HL-60 (cell line): ENCODE measurements at regions not wholly inside any gene's neighbourhood (a gene's known extent, or its start where the extent isn't known, plus 50 kb on each side); places are given as distances from the start of the nearest gene placed in this dataset.
"Not testable (repeated sequence)": the region's sequence is repeated elsewhere in the genome, so short reads cannot be mapped to it uniquely, and the experiment has no call there.

ENCODE experiments used
- GABPA ChIP-seq: IDR thresholded peaks from 2 replicates; pipeline ENCODE4 v1.6.1; 2012; ENCODE audit warnings: low read depth
- POLR2AphosphoS5 ChIP-seq: IDR thresholded peaks from 2 replicates; pipeline ENCODE4 v1.6.1; 2012; ENCODE audit warnings: low read depth
- SPI1 ChIP-seq: IDR thresholded peaks from 2 replicates; pipeline ENCODE4 v1.6.1; 2012; ENCODE audit warnings: low read depth, mild to moderate bottlenecking, borderline replicate concordance
- TF ChIP-seq, protein P1 (sequence below): IDR thresholded peaks from one replicate; pipeline ENCODE4 v1.5.1; 2011; ENCODE audit warnings: low read length, control low read depth, inconsistent platforms; ENCODE audit not compliant: insufficient read depth
- TF ChIP-seq, protein P2 (sequence below): IDR thresholded peaks from 2 replicates; pipeline ENCODE4 v1.6.1; 2012; ENCODE audit warnings: low read depth; ENCODE audit not compliant: insufficient replicate concordance

DNA sequence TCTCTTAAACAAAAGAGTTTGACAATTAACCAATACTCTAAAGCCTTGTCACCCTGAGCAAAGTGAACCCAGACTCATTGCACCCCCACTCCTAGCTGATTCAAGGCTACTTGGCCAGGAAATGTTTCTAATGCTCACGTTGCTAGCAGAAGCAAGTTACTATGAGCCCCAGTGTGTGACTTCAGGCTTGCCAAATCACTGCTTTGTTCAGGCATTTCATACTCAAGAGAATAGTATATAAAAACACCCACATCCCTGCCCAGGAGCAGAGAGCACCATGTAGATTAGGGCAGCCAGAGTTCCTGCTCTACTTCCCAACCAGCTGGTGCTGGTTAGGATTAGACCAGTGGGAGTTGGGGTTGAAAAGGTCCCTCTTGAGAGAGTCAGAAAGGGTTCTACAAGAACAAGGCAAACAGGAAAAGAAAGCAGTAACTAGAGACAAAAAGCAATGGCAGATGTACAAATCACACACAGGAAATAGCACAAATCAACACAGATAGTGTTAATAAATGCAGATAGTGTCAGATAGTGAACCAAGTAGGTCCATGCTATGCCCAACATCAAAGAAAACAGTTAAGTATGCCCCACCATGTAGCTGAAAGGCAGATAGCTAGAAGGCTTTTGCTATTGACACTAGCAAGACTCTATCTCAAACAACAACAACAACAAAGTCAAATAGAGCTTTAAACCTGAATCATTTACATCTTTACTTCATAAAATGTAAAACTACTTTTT lies 314.3 kb downstream of the GOLGA6L6 start:
- TF ChIP-seq, protein P1, sequence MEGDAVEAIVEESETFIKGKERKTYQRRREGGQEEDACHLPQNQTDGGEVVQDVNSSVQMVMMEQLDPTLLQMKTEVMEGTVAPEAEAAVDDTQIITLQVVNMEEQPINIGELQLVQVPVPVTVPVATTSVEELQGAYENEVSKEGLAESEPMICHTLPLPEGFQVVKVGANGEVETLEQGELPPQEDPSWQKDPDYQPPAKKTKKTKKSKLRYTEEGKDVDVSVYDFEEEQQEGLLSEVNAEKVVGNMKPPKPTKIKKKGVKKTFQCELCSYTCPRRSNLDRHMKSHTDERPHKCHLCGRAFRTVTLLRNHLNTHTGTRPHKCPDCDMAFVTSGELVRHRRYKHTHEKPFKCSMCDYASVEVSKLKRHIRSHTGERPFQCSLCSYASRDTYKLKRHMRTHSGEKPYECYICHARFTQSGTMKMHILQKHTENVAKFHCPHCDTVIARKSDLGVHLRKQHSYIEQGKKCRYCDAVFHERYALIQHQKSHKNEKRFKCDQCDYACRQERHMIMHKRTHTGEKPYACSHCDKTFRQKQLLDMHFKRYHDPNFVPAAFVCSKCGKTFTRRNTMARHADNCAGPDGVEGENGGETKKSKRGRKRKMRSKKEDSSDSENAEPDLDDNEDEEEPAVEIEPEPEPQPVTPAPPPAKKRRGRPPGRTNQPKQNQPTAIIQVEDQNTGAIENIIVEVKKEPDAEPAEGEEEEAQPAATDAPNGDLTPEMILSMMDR: not testable (repeated sequence)
- TF ChIP-seq SPI1, POLR2AphosphoS5, GABPA: not testable (repeated sequence)
- TF ChIP-seq, protein P2, sequence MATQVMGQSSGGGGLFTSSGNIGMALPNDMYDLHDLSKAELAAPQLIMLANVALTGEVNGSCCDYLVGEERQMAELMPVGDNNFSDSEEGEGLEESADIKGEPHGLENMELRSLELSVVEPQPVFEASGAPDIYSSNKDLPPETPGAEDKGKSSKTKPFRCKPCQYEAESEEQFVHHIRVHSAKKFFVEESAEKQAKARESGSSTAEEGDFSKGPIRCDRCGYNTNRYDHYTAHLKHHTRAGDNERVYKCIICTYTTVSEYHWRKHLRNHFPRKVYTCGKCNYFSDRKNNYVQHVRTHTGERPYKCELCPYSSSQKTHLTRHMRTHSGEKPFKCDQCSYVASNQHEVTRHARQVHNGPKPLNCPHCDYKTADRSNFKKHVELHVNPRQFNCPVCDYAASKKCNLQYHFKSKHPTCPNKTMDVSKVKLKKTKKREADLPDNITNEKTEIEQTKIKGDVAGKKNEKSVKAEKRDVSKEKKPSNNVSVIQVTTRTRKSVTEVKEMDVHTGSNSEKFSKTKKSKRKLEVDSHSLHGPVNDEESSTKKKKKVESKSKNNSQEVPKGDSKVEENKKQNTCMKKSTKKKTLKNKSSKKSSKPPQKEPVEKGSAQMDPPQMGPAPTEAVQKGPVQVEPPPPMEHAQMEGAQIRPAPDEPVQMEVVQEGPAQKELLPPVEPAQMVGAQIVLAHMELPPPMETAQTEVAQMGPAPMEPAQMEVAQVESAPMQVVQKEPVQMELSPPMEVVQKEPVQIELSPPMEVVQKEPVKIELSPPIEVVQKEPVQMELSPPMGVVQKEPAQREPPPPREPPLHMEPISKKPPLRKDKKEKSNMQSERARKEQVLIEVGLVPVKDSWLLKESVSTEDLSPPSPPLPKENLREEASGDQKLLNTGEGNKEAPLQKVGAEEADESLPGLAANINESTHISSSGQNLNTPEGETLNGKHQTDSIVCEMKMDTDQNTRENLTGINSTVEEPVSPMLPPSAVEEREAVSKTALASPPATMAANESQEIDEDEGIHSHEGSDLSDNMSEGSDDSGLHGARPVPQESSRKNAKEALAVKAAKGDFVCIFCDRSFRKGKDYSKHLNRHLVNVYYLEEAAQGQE: not testable (repeated sequence)
